ENCODE measurements at regions not wholly inside any gene's neighbourhood (a gene's known extent, or its start where the extent isn't known, plus 50 kb on each side); places are given as distances from the start of the nearest gene placed in this dataset.
A peak's percentile ranks its signal among the peaks of the same experiment; 100 is the strongest.

DNA sequence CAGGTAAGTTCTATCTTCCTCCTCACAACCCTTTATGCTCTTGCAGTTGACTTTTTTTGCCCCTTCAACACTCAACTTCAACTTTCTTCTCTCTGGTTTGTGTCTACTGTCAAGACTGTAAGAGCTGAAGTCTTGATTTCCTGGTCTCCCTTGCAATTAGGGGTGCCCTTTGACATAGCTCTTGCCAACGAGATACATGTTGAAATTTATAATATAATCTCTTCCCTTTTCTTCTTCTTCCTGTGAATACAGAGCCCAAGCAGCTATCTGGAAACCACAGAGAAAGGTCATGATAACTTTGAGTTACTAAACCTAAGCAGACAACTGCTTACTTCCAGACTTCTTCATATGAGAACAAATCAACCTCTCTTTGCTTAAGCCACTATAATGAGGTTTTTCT, 163.5 kb downstream of the MC4R start:
- no peak overlapping the region for H3K4me3 ChIP-seq (replicated peaks; ENCODE audit: low read depth, low read length)
- TF ChIP-seq, protein P1, sequence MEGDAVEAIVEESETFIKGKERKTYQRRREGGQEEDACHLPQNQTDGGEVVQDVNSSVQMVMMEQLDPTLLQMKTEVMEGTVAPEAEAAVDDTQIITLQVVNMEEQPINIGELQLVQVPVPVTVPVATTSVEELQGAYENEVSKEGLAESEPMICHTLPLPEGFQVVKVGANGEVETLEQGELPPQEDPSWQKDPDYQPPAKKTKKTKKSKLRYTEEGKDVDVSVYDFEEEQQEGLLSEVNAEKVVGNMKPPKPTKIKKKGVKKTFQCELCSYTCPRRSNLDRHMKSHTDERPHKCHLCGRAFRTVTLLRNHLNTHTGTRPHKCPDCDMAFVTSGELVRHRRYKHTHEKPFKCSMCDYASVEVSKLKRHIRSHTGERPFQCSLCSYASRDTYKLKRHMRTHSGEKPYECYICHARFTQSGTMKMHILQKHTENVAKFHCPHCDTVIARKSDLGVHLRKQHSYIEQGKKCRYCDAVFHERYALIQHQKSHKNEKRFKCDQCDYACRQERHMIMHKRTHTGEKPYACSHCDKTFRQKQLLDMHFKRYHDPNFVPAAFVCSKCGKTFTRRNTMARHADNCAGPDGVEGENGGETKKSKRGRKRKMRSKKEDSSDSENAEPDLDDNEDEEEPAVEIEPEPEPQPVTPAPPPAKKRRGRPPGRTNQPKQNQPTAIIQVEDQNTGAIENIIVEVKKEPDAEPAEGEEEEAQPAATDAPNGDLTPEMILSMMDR (IDR thresholded peaks at IDR 0.05; ENCODE audit: low read length, missing control alignments), result no peak
- no peak for DNase-seq (ENCODE audit: low read depth)

DNA sequence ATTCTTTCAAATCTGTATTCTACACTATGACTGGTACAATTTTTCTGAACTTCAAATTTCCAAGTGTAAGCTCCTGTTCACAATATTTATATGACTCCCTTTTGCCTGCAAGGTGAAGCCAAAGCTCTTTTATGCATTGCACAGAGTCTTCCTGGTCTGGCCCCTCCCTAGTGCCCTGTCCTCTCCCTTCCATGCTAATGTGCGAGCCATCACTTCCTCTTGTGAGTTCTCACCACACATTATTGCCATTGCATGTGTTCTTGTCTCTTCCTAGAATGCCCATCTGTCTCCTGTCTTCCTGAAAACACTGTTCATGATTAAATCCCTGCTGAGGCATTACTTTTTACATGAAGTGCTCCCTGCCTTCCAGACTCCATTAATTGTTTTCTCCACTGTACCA, 169.9 kb downstream of the MC4R start:
- no peak for DNase-seq (ENCODE audit: low read depth)
- TF ChIP-seq, protein P1 (IDR thresholded peaks at IDR 0.05; ENCODE audit: low read length, missing control alignments), result no peak
- no peak overlapping the region for H3K4me3 ChIP-seq (replicated peaks; ENCODE audit: low read depth, low read length)

- TF ChIP-seq, protein P1 (IDR thresholded peaks at IDR 0.05; ENCODE audit: low read length, missing control alignments), result no peak
- H3K4me3 ChIP-seq (replicated peaks; ENCODE audit: low read depth, low read length), result no peak overlapping the region
- no peak for DNase-seq (ENCODE audit: low read depth)
Observed at GRCh38 chr18:60200558-60200957, 172.0 kb downstream of the MC4R start.

DNA sequence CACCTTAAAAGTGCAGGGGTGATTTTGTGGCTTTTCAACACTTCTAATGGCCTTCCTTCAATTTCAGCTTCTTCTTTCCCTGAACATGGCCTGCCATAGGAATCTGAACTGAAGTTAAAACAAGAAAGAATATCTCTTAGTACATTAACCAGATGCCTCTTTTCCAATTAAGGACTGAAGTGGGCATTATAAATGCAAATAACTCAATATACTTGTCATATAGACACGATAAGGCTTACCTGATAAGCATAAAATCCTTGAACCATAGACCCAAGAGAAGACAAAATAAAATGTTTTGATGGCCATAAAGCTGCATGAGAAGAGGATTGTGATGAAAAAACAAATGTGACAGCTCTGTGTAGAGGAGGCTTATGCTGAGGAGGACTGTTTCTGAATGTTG, 173.1 kb downstream of the MC4R start:
- TF ChIP-seq, protein P1 (IDR thresholded peaks at IDR 0.05; ENCODE audit: low read length, missing control alignments), result no peak
- H3K4me3 ChIP-seq (replicated peaks; ENCODE audit: low read depth, low read length), result no peak overlapping the region
- DNase-seq (ENCODE audit: low read depth), result no peak

GRCh38 chr18:60197671-60198462, 174.7 kb downstream of the MC4R start:
- H3K4me3 ChIP-seq (replicated peaks; ENCODE audit: low read depth, low read length), result no peak overlapping the region
- TF ChIP-seq, protein P1 (IDR thresholded peaks at IDR 0.05; ENCODE audit: low read length, missing control alignments), result no peak
- DNase-seq (ENCODE audit: low read depth), result peak; percentile 7

GRCh38 chr18:60196836-60197606, 175.6 kb downstream of the MC4R start:
- DNase-seq (ENCODE audit: low read depth), result no peak
- no peak overlapping the region for H3K4me3 ChIP-seq (replicated peaks; ENCODE audit: low read depth, low read length)
- TF ChIP-seq, protein P1 (IDR thresholded peaks at IDR 0.05; ENCODE audit: low read length, missing control alignments), result no peak
